ENCODE measurements at regions not wholly inside any gene's neighbourhood (a gene's known extent, or its start where the extent isn't known, plus 50 kb on each side); places are given as distances from the start of the nearest gene placed in this dataset.
"Not testable (repeated sequence)": the region's sequence is repeated elsewhere in the genome, so short reads cannot be mapped to it uniquely, and the experiment has no call there.

DNA sequence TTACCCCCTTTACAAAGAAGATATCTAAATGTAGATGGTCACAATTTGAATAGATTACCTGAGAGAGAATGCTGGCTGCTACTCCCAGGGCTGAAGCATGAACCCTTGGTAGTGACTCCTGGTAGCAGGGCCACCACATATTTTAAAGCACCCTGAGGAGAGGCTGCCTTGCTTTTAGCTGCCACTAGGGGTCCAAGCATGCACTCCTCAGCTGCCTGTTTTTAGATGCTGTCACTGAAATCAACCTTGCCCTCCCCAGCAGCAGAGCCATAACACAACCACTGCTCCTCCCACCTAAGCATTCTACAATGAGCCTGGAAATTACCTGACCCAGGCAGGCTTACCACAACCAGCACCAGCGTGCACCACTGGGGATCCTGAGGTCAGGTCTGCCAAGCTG lies 850.9 kb downstream of the FAM133A start:
- no peak for DNase-seq (ENCODE audit: low spot score)
- intact Hi-C loops (cut with DNase I) = no loop called here

DNA sequence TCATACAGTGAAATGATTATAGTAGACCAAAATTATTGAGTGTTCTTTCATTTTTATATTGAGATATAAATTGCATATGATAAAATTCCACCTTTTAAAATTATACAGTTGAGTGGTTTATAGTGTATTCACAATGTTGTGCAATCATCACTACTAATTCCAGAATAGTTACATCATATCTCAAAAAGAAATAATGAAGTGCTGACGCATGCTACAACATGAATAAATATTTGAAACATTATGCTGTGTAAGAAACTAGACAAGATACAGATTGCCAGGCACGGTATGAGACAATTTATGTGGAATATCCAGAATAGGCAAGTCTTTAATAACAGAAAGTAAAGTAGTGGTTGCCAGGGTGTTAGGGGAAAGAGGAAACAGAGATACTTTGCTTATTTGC lies 871.7 kb downstream of the FAM133A start:
- intact Hi-C loops (cut with DNase I) = no loop called here
- DNase-seq (ENCODE audit: low spot score) = no peak

- DNase-seq (ENCODE audit: low spot score) = no peak
- intact Hi-C loops (cut with DNase I) = no loop called here
These were observed 877.8 kb downstream of the FAM133A start for GRCh38 chrX:94551831-94552230.

DNA sequence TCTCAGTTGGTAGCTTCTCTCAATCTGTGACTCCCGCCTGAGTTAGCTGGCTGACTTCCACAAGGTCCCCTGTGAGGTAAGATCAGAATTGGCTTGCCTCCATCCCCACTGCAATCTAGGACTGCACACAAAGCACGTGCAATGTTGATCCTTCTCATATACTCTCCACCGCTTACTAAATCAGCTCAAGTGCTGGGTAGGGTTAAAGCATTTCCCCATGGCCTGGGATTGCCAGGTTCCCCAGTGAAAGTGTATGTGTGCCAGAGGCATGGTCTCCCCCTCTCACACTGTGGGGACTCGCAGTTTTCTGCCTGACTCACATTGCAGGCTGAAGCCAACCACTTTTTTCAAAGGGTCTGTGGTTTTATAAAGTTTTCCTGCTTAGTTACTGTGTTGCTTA lies 886.9 kb downstream of the FAM133A start:
- intact Hi-C loops (cut with DNase I) = no loop called here
- no peak for DNase-seq (ENCODE audit: low spot score)

- intact Hi-C loops (cut with DNase I) = no loop called here
- no peak for DNase-seq (ENCODE audit: low spot score)
These were observed 902.5 kb downstream of the FAM133A start for GRCh38 chrX:94576367-94577004.

DNA sequence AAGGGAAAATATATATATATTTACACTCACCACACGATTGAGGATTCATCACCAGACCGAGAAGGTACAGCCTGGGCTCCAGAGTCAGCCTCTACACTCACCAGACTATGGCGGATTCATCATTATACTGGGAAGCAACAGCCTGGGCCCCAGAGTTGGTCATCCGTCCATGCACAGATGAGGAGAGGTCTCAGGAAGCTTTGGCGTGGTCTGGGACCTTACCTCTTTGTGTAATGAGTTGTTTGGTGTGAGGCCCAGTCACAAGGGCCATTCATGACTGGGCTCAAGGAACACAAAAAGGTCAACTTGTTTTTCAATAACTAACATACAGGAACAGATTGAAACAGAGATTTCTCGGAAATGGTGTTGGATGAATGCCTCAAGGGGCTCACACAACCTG lies 926.1 kb downstream of the FAM133A start:
- DNase-seq (ENCODE audit: low spot score) = no peak
- intact Hi-C loops (cut with DNase I) = no loop called here

GRCh38 chrX:94612140-94612539 lies 938.1 kb downstream of the FAM133A start:
- intact Hi-C loops (cut with DNase I) = no loop called here
- DNase-seq (ENCODE audit: low spot score) = no peak

- intact Hi-C loops (cut with DNase I) = no loop called here
- DNase-seq (ENCODE audit: low spot score) = no peak
These were observed 959.2 kb downstream of the FAM133A start for GRCh38 chrX:94633237-94633636.

DNA sequence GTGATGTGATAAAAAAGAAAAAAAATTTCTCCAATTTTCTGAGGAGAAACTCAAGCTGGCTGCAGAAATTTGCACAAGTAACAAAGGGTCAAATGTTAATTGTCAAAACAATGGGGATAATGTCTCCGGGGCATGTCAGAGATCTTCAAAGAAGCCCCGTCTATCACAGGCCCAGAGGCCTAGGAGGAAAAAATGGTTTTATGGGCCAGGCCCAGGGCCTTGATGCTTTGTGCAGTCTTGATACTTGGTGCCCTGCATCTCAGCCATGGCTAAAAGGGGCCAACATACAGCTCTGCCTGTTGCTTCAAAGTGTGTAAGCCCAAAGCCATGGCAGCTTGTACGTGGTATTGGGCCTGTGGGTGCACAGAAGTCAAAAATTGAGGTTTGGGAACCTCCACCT lies 961.0 kb downstream of the FAM133A start:
- intact Hi-C loops (cut with DNase I) = no loop called here
- DNase-seq (ENCODE audit: low spot score) = no peak

DNA sequence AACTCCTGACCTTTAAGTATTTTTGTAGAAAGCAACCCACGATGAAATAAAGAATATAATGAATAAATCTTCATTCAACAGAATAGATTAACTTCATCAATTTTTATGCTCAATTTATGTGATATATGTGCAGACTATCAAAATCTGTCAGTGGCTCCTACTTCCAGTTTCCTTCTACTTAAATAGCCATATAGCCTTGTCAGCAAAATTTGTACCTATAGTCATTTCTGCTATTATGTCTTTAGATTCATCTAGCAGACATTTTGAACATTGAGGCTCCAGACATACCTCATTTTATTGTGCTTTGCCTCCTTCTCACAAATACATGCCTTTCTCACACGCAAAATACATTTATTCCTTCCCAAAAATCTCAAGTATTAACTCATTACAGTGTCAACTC lies 971.7 kb downstream of the FAM133A start:
- DNase-seq (ENCODE audit: low spot score) = no peak
- intact Hi-C loops (cut with DNase I) = no loop called here

- intact Hi-C loops (cut with DNase I) = no loop called here
- DNase-seq (ENCODE audit: low spot score) = no peak
These were observed 981.2 kb downstream of the FAM133A start for GRCh38 chrX:94655180-94655579.

GRCh38 chrX:94662689-94663088 lies 988.7 kb downstream of the FAM133A start:
- intact Hi-C loops (cut with DNase I) = no loop called here
- no peak for DNase-seq (ENCODE audit: low spot score)

DNA sequence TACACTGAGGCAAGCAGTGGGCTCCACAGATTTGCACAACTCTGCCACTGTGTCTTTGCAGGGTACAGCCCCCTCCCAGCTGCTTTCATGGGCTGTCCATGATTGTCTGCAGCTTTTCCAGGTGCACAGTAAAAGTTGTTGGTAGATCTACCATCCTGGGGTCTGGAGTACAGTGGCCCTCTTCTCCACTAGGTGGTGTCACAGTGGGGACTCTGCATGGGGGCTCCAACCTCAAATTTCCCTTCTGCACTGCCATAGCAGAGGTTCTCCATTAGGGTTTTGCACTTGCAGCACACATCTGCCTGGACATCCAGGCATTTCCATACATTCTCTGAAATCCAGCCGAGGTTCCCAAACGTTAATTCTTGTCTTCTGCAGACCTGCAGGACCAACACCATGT lies 1002.3 kb downstream of the FAM133A start:
- no peak for DNase-seq (ENCODE audit: low spot score)
- intact Hi-C loops (cut with DNase I) = no loop called here

- no peak for DNase-seq (ENCODE audit: low spot score)
- intact Hi-C loops (cut with DNase I) = no loop called here
These were observed 1012.1 kb downstream of the FAM133A start for GRCh38 chrX:94686071-94686470.

GRCh38 chrX:94695910-94696309 lies 1021.9 kb downstream of the FAM133A start:
- intact Hi-C loops (cut with DNase I) = no loop called here
- DNase-seq (ENCODE audit: low spot score) = no peak

GRCh38 chrX:94704348-94705256 lies 1030.6 kb downstream of the FAM133A start:
- intact Hi-C loops (cut with DNase I); DNase-seq (ENCODE audit: low spot score): not testable (repeated sequence)

- no peak for DNase-seq (ENCODE audit: low spot score)
- intact Hi-C loops (cut with DNase I) = no loop called here
These were observed 1047.4 kb downstream of the FAM133A start for GRCh38 chrX:94721386-94721785.

DNA sequence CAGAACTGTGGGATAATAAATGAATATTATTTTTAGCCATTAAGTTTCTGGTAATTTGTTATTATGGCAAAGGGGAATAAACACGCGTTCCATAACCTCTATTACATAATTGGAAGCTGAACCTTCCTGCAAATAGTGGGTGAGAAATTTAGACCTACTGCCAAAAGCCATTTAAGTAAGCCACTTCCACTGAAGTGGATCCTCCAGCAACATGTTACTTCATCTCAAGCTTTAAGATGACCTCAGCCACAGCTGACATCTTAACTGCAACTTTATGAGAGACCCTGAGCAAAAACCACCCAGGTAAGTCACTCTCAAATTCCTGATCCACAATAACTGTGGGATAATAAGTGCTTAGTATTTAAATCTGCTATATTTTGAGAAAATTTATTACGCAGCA lies 1048.6 kb downstream of the FAM133A start:
- no peak for DNase-seq (ENCODE audit: low spot score)
- intact Hi-C loops (cut with DNase I) = no loop called here

GRCh38 chrX:94742772-94743171 lies 1068.8 kb downstream of the FAM133A start:
- intact Hi-C loops (cut with DNase I) = no loop called here
- DNase-seq (ENCODE audit: low spot score) = no peak

GRCh38 chrX:94743478-94743877 lies 1069.5 kb downstream of the FAM133A start:
- no peak for DNase-seq (ENCODE audit: low spot score)
- intact Hi-C loops (cut with DNase I) = no loop called here

GRCh38 chrX:94744786-94745185 lies 1070.8 kb downstream of the FAM133A start:
- intact Hi-C loops (cut with DNase I) = no loop called here
- no peak for DNase-seq (ENCODE audit: low spot score)
